Neural cell (in vitro differentiated cells): ENCODE measurements at regions not wholly inside any gene's neighbourhood (a gene's known extent, or its start where the extent isn't known, plus 50 kb on each side); places are given as distances from the start of the nearest gene placed in this dataset.

Experiments
- CTCF ChIP-seq: fragments of 450-650 bp; IDR thresholded peaks from 2 replicates; pipeline ENCODE4 v1.5.1; 2014; ENCODE audit warnings: antibody characterized with exemption, mild to moderate bottlenecking, moderate library complexity; ENCODE audit not compliant: poor library complexity, severe bottlenecking
- EP300 ChIP-seq: fragments of 450-650 bp; conservative IDR thresholded peaks from 2 replicates; pipeline ENCODE4 v1.6.1; 2014; ENCODE audit warnings: antibody characterized with exemption, mild to moderate bottlenecking, moderate library complexity; ENCODE audit not compliant: poor library complexity, severe bottlenecking

- TF ChIP-seq CTCF (no peak), EP300 (no peak)
These were observed 134.3 kb upstream of the PFKP start for GRCh38 chr10:2933071-2933470.
